SK-N-MC (cell line): ENCODE measurements at regions not wholly inside any gene's neighbourhood (a gene's known extent, or its start where the extent isn't known, plus 50 kb on each side); places are given as distances from the start of the nearest gene placed in this dataset.

ENCODE experiments used
- EZH2 ChIP-seq: fragments of 200-600 bp; sonication (generic); IDR thresholded peaks from one replicate; pipeline ENCODE4 v1.6.1; 2017; ENCODE audit warnings: antibody characterized with exemption
- FOXP2 ChIP-seq: optimal IDR thresholded peaks from 2 replicates; pipeline ENCODE3; 2011; ENCODE audit warnings: mild to moderate bottlenecking, moderate library complexity; ENCODE audit not compliant: insufficient read depth; ENCODE audit errors: extremely low read length, control extremely low read depth
- POLR2AphosphoS5 ChIP-seq: IDR thresholded peaks from 2 replicates; pipeline ENCODE4 v1.6.1; 2012; ENCODE audit warnings: mild to moderate bottlenecking, low read depth, low read length, borderline replicate concordance

DNA sequence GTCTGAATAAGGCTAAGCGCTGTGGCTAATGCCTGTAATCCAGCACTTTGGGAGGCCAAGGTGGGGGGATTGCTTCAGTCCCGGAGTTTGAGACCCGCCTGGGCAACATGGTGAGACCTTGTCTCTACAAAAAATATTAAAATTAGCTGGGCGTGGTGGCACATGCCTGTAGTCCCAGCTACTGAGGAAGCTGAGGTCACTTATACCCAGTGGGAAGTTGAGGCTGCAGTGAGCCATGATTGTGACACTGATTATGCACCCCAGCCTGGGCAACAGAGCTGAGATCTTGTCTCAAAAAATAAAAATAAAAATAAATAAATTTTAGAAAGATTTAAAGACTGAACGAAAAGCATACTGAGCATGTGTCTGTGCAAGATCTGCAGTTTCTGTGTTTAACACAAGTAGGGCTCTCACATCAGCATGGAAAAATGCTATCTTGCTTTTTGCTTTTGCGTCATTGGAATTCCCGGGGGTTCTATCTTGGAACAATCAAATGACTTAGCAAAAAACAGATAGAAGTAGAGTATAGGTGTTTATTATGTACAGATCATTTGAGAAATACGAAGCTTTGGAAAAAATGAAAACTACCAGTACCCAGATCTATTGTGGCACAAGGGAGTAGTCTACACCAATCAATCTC lies 161.9 kb downstream of the CAPZA3 start:
- no peak for TF ChIP-seq EZH2
- no peak for TF ChIP-seq POLR2AphosphoS5
- no peak for TF ChIP-seq FOXP2
